AG04450 (cell line): ENCODE measurements at regions not wholly inside any gene's neighbourhood (a gene's known extent, or its start where the extent isn't known, plus 50 kb on each side); places are given as distances from the start of the nearest gene placed in this dataset.

Experiments used
- CTCF ChIA-PET: fragments of 300-600, 350-600 bp; formaldehyde crosslinking; extraction: SDS; loops from one replicate; lab custom pipeline; 2022; ENCODE audit warnings: antibody characterized with exemption, inconsistent platforms; lab: Charles Lee
- POLR2A ChIA-PET: fragments of 350-600 bp; formaldehyde crosslinking; extraction: SDS; loops from one replicate; lab custom pipeline; 2021; ENCODE audit warnings: antibody characterized with exemption, inconsistent platforms; lab: Yijun Ruan, JAX
- DNase-seq: peaks from one replicate; pipeline ENCODE4 v3.0.0-alpha.2; 2011; ENCODE audit warnings: low read depth, low spot score
- H3K27ac ChIP-seq: one replicate; pipeline ENCODE4 v1.5.1; 2012; ENCODE audit warnings: low read depth, low read length, control low read depth
- H3K27me3 ChIP-seq: one replicate; pipeline ENCODE4 v1.6.0; 2012; ENCODE audit warnings: low read length; ENCODE audit not compliant: control insufficient read depth, insufficient read depth
- H3K4me3 ChIP-seq: 2 replicates; pipeline ENCODE4 v1.5.1; 2011; ENCODE audit warnings: mild to moderate bottlenecking, low read depth, low read length, control low read depth
- H3K9me3 ChIP-seq: 2 replicates; pipeline ENCODE4 v1.5.1; 2012; ENCODE audit warnings: low read length; ENCODE audit not compliant: control insufficient read depth, insufficient read depth
- CTCF ChIP-seq: IDR thresholded peaks from 2 replicates; pipeline ENCODE4 v1.5.1; 2011; ENCODE audit warnings: low read depth, low read length, control low read depth, inconsistent platforms

- POLR2A ChIA-PET = no interaction called here
- no peaks in the 10 kb centered on the region for H3K9me3 ChIP-seq
- CTCF ChIA-PET = no interaction called here
These were observed 160.4 kb upstream of the MAFB start for GRCh38 chr20:40849456-40849855.

GRCh38 chr20:40851051-40851450, 162.0 kb upstream of the MAFB start:
- CTCF ChIA-PET = no interaction called here
- TF ChIP-seq CTCF = no peak
- POLR2A ChIA-PET = no interaction called here
- no peak for DNase-seq
- Histone ChIP-seq H3K9me3 (no peaks in the 10 kb centered on the region), H3K4me3 (no peak overlapping the region), H3K27me3 (peaks cover under 1% of the 10 kb centered on the region), H3K27ac (no peak overlapping the region)

More at GRCh38 chr20:40849456-40849855, 160.4 kb upstream of the MAFB start:
- no peak overlapping the region for H3K27ac ChIP-seq
- DNase-seq = no peak
- TF ChIP-seq CTCF = no peak
- H3K27me3 ChIP-seq = no peaks in the 10 kb centered on the region
- H3K4me3 ChIP-seq = no peak overlapping the region

GRCh38 chr20:40855269-40855668, 166.2 kb upstream of the MAFB start:
- POLR2A ChIA-PET = no interaction called here
- Histone ChIP-seq H3K27me3 (peaks cover 6% of the 10 kb centered on the region), H3K9me3 (no peaks in the 10 kb centered on the region), H3K27ac (no peak overlapping the region), H3K4me3 (no peak overlapping the region)
- CTCF ChIA-PET = no interaction called here
- TF ChIP-seq CTCF = no peak
- no peak for DNase-seq

- Histone ChIP-seq H3K4me3 (no peak overlapping the region), H3K9me3 (no peaks in the 10 kb centered on the region), H3K27me3 (peaks cover 9% of the 10 kb centered on the region), H3K27ac (no peak overlapping the region)
- no peak for DNase-seq
- TF ChIP-seq CTCF = no peak
- POLR2A ChIA-PET = no interaction called here
- CTCF ChIA-PET = interaction anchor here (1.4 kb wide), 1 partner anchor 8 kb away, joined by 6 read pairs; no protein-coding TSS in a partner anchor
These were observed 167.6 kb upstream of the MAFB start for GRCh38 chr20:40856653-40857052.

- Histone ChIP-seq H3K27ac (no peak overlapping the region), H3K27me3 (peaks cover 9% of the 10 kb centered on the region), H3K9me3 (no peaks in the 10 kb centered on the region), H3K4me3 (no peak overlapping the region)
- peak; percentile 24 for DNase-seq
- POLR2A ChIA-PET = interaction anchor here (0.9 kb wide), 1 partner anchor 135 kb away, joined by 3 read pairs; no protein-coding TSS in a partner anchor
- CTCF ChIA-PET = no interaction called here
- TF ChIP-seq CTCF = no peak
These were observed 168.1 kb upstream of the TOP1 start for GRCh38 chr20:40860487-40860902.
